ENCODE measurements at regions not wholly inside any gene's neighbourhood (a gene's known extent, or its start where the extent isn't known, plus 50 kb on each side); places are given as distances from the start of the nearest gene placed in this dataset.
"Not testable (repeated sequence)": the region's sequence is repeated elsewhere in the genome, so short reads cannot be mapped to it uniquely, and the experiment has no call there.

- H3K36me3 ChIP-seq (ENCODE audit: control insufficient read depth, insufficient read depth, low read length): no peaks in the 10 kb centered on the region
- H3K9me3 ChIP-seq (ENCODE audit: control insufficient read depth, insufficient read depth, low read length): no peaks in the 10 kb centered on the region
- H3K4me1 ChIP-seq (ENCODE audit: control insufficient read depth, insufficient read depth, low read length): no peaks in the 10 kb centered on the region; the same call in 1 of the 2 replicates
- WGBS (ENCODE audit: insufficient coverage, insufficient read length): no CpG with 5 or more reads among the region's 4 CpGs
- no peaks in the 10 kb centered on the region for H3K27me3 ChIP-seq (ENCODE audit: control insufficient read depth, insufficient read depth, low read length)
- DNase-seq (ENCODE audit: low read depth, low spot score): peak; percentile 29
- H3K27ac ChIP-seq (ENCODE audit: low read length): no peak overlapping the region
- no peak overlapping the region for H3K4me3 ChIP-seq (ENCODE audit: low read length)
These were observed 101.4 kb upstream of the SOX2 start for GRCh38 chr3:181610083-181610972.

GRCh38 chr3:181609030-181609767, 102.5 kb upstream of the SOX2 start:
- WGBS (ENCODE audit: insufficient coverage, insufficient read length): no CpG with 5 or more reads among the region's 1 CpG
- no peaks in the 10 kb centered on the region for H3K9me3 ChIP-seq (ENCODE audit: control insufficient read depth, insufficient read depth, low read length)
- no peaks in the 10 kb centered on the region; the same call in 1 of the 2 replicates for H3K4me1 ChIP-seq (ENCODE audit: control insufficient read depth, insufficient read depth, low read length)
- H3K27ac ChIP-seq (ENCODE audit: low read length): no peak overlapping the region
- peak; percentile 4 for DNase-seq (ENCODE audit: low read depth, low spot score)
- H3K4me3 ChIP-seq (ENCODE audit: low read length): no peak overlapping the region
- no peaks in the 10 kb centered on the region for H3K27me3 ChIP-seq (ENCODE audit: control insufficient read depth, insufficient read depth, low read length)
- H3K36me3 ChIP-seq (ENCODE audit: control insufficient read depth, insufficient read depth, low read length): no peaks in the 10 kb centered on the region

- no peaks in the 10 kb centered on the region for H3K4me1 ChIP-seq (ENCODE audit: control insufficient read depth, insufficient read depth, low read length)
- no CpG with 5 or more reads among the region's 3 CpGs for WGBS (ENCODE audit: insufficient coverage, insufficient read length)
These were observed 107.5 kb upstream of the SOX2 start for GRCh38 chr3:181604267-181604666.

DNA sequence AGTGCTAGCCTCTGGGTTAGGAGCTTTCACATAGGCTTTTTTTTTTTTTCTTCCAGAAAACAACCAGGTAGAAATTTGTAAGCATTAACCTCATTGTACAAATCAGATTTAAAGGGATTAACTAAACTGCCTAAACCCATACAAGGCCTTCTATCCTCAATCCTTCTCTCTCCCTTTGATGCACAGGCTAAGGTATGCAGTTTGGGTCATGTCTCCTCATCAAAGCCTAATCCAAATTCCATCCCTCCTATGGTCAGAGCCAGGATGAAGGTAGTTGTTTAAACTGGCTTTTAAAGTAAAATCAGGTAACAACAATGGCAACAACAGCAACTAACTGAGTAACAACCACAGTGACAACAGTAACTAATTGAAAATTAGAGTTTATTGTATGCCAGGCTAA, 115.6 kb upstream of the SOX2 start:
- H3K4me1 ChIP-seq (ENCODE audit: control insufficient read depth, insufficient read depth, low read length): no peaks in the 10 kb centered on the region
- H3K9me3 ChIP-seq (ENCODE audit: control insufficient read depth, insufficient read depth, low read length): no peaks in the 10 kb centered on the region
- no peaks in the 10 kb centered on the region for H3K36me3 ChIP-seq (ENCODE audit: control insufficient read depth, insufficient read depth, low read length)
- H3K27me3 ChIP-seq (ENCODE audit: control insufficient read depth, insufficient read depth, low read length): no peaks in the 10 kb centered on the region
- DNase-seq (ENCODE audit: low read depth, low spot score): no peak
- H3K27ac ChIP-seq (ENCODE audit: low read length): no peak overlapping the region
- no peak overlapping the region for H3K4me3 ChIP-seq (ENCODE audit: low read length)

More at GRCh38 chr3:181604267-181604666, 107.5 kb upstream of the SOX2 start:
- no peaks in the 10 kb centered on the region for H3K36me3 ChIP-seq (ENCODE audit: control insufficient read depth, insufficient read depth, low read length)
- H3K27me3 ChIP-seq (ENCODE audit: control insufficient read depth, insufficient read depth, low read length): no peaks in the 10 kb centered on the region
- H3K9me3 ChIP-seq (ENCODE audit: control insufficient read depth, insufficient read depth, low read length): no peaks in the 10 kb centered on the region
- no peak overlapping the region for H3K27ac ChIP-seq (ENCODE audit: low read length)
- no peak for DNase-seq (ENCODE audit: low read depth, low spot score)
- H3K4me3 ChIP-seq (ENCODE audit: low read length): no peak overlapping the region

GRCh38 chr3:181590939-181591338, 120.8 kb upstream of the SOX2 start:
- no CpG with 5 or more reads among the region's 12 CpGs for WGBS (ENCODE audit: insufficient coverage, insufficient read length)
- H3K36me3 ChIP-seq (ENCODE audit: control insufficient read depth, insufficient read depth, low read length); H3K4me1 ChIP-seq (ENCODE audit: control insufficient read depth, insufficient read depth, low read length); DNase-seq (ENCODE audit: low read depth, low spot score); H3K27ac ChIP-seq (ENCODE audit: low read length); H3K9me3 ChIP-seq (ENCODE audit: control insufficient read depth, insufficient read depth, low read length); H3K4me3 ChIP-seq (ENCODE audit: low read length); H3K27me3 ChIP-seq (ENCODE audit: control insufficient read depth, insufficient read depth, low read length): not testable (repeated sequence)

DNA sequence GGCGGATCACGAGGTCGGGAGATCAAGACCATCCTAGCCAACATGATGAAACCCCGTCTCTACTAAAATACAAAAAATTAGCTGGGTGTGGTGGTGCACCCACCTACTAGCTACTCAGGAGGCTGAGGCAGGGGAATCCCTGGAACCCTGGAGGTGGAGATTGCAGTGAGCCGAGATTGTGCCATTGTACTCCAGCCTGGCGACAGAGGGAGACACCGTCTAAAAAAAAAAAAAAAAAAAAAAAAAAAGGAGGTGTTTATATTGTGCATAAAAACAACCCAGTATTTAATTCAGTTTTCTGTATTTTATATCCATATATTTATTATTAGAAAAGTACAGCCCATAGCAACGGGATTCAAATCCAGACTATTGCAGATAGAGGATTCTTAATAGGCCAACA, 129.1 kb upstream of the SOX2 start:
- Histone ChIP-seq H3K9me3 (ENCODE audit: control insufficient read depth, insufficient read depth, low read length) (no peaks in the 10 kb centered on the region), H3K36me3 (ENCODE audit: control insufficient read depth, insufficient read depth, low read length) (no peaks in the 10 kb centered on the region), H3K4me3 (ENCODE audit: low read length) (no peak overlapping the region), H3K27me3 (ENCODE audit: control insufficient read depth, insufficient read depth, low read length) (no peaks in the 10 kb centered on the region), H3K4me1 (ENCODE audit: control insufficient read depth, insufficient read depth, low read length) (no peaks in the 10 kb centered on the region), H3K27ac (ENCODE audit: low read length) (no peak overlapping the region)
- no peak for DNase-seq (ENCODE audit: low read depth, low spot score)
- no CpG with 5 or more reads among the region's 8 CpGs for WGBS (ENCODE audit: insufficient coverage, insufficient read length)

DNA sequence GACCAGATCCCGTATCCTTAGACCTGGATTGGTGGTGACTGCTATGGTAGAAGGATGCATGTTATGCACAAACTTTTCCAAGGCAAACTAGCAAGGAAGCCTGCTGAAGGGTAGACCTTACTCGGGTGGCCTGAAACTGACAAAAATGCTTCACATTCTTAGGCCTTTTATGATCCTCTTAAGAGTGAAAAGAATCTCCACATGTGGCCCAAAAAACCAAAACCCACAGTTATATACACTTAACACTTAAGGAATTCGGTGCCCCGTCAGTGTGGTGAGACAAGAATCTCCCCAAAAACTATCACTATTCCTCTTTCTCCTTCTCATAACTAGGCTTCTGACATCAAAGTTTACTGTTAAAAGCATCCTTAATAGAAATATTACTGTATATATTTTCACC, 130.1 kb upstream of the SOX2 start:
- no peaks in the 10 kb centered on the region for H3K4me1 ChIP-seq (ENCODE audit: control insufficient read depth, insufficient read depth, low read length)
- no peak overlapping the region for H3K27ac ChIP-seq (ENCODE audit: low read length)
- no peak for DNase-seq (ENCODE audit: low read depth, low spot score)
- no peak overlapping the region for H3K4me3 ChIP-seq (ENCODE audit: low read length)
- no CpG with 5 or more reads among the region's 4 CpGs for WGBS (ENCODE audit: insufficient coverage, insufficient read length)
- H3K36me3 ChIP-seq (ENCODE audit: control insufficient read depth, insufficient read depth, low read length): no peaks in the 10 kb centered on the region
- no peaks in the 10 kb centered on the region for H3K27me3 ChIP-seq (ENCODE audit: control insufficient read depth, insufficient read depth, low read length)
- H3K9me3 ChIP-seq (ENCODE audit: control insufficient read depth, insufficient read depth, low read length): no peaks in the 10 kb centered on the region

DNA sequence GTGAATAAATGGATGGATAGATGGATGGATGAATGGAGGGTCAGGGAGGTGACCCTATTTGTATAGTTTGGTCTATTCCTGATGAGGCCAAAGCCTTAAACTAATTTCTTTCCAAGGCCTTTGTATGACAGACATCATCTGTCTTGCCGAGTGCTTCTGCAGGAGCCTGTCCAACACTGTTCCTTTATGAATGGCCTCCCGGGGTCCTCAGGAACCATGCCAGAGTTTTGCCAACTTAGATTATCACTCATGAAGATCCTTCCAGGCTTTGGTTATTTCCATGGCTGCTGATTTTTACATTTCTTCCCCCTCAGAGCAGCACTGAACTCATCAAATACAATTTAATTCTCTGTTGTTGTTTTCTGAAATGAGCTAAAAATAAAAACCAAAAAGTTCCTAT, 133.0 kb upstream of the SOX2 start:
- H3K27me3 ChIP-seq (ENCODE audit: control insufficient read depth, insufficient read depth, low read length): no peaks in the 10 kb centered on the region
- WGBS (ENCODE audit: insufficient coverage, insufficient read length): no CpG with 5 or more reads among the region's 2 CpGs
- H3K4me3 ChIP-seq (ENCODE audit: low read length): no peak overlapping the region
- DNase-seq (ENCODE audit: low read depth, low spot score): no peak
- H3K36me3 ChIP-seq (ENCODE audit: control insufficient read depth, insufficient read depth, low read length): 0 out of 2 replicates have a peak, but pooled peaks cover 2% of the 10 kb centered on the region
- no peaks in the 10 kb centered on the region for H3K9me3 ChIP-seq (ENCODE audit: control insufficient read depth, insufficient read depth, low read length)
- H3K27ac ChIP-seq (ENCODE audit: low read length): no peak overlapping the region
- H3K4me1 ChIP-seq (ENCODE audit: control insufficient read depth, insufficient read depth, low read length): no peaks in the 10 kb centered on the region

DNA sequence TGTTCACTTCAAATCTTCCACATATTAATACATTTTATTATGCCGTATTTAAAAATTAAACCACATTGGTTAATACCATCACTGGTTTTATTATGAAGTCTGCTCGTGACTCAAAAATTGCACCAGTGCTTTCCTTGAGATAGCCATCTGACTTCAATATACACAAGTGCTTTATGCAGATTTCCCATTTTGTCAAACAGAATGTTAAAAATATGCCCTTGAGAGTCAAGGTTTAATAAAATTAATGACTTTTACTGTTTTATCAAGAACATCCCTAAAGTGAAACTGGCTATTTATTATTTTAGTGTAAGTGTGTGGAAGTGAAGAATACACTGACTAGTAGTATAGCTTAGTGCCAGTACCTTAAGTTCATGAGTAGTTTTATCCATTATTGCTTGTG, 139.3 kb upstream of the SOX2 start:
- H3K4me3 ChIP-seq (ENCODE audit: low read length): no peak overlapping the region
- 100% methylated on average over 1 of the region's 2 CpGs for WGBS (ENCODE audit: insufficient coverage, insufficient read length)
- H3K27me3 ChIP-seq (ENCODE audit: control insufficient read depth, insufficient read depth, low read length): no peaks in the 10 kb centered on the region
- H3K4me1 ChIP-seq (ENCODE audit: control insufficient read depth, insufficient read depth, low read length): no peaks in the 10 kb centered on the region
- H3K36me3 ChIP-seq (ENCODE audit: control insufficient read depth, insufficient read depth, low read length): 0 out of 2 replicates have a peak, but pooled peaks cover 2% of the 10 kb centered on the region
- no peak for DNase-seq (ENCODE audit: low read depth, low spot score)
- H3K27ac ChIP-seq (ENCODE audit: low read length): no peak overlapping the region
- H3K9me3 ChIP-seq (ENCODE audit: control insufficient read depth, insufficient read depth, low read length): no peaks in the 10 kb centered on the region

DNA sequence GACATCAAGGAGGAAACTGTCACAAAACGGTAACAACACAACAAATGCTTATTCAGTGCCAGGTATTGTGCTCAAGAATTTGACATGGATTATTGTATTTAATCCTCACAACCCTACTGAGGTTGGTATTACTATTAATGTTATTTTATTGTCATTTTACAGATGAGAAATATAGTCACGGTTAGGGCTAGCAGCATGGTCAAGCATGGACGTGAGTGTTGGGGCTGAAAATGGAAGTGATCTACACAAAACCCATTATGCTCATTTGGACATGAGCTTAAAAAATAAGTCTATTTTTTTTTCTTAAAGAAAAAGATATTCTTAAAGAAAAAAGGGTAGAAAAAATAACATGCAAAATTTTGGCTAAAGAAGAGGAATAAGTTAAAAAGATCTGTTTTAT, 141.3 kb upstream of the SOX2 start:
- WGBS (ENCODE audit: insufficient coverage, insufficient read length): no CpG with 5 or more reads among the region's 3 CpGs
- Histone ChIP-seq H3K36me3 (ENCODE audit: control insufficient read depth, insufficient read depth, low read length) (no peaks in the 10 kb centered on the region), H3K27ac (ENCODE audit: low read length) (no peak overlapping the region), H3K4me3 (ENCODE audit: low read length) (no peak overlapping the region), H3K27me3 (ENCODE audit: control insufficient read depth, insufficient read depth, low read length) (no peaks in the 10 kb centered on the region), H3K4me1 (ENCODE audit: control insufficient read depth, insufficient read depth, low read length) (no peaks in the 10 kb centered on the region), H3K9me3 (ENCODE audit: control insufficient read depth, insufficient read depth, low read length) (no peaks in the 10 kb centered on the region)
- no peak for DNase-seq (ENCODE audit: low read depth, low spot score)
